GM23248 (cell line): ENCODE measurements at regions not wholly inside any gene's neighbourhood (a gene's known extent, or its start where the extent isn't known, plus 50 kb on each side); places are given as distances from the start of the nearest gene placed in this dataset.

Experiments
- EZH2 ChIP-seq: fragments of 200-600 bp; sonication (generic); IDR thresholded peaks from 2 replicates; pipeline ENCODE4 v1.6.1; 2018; ENCODE audit warnings: antibody characterized with exemption, mild to moderate bottlenecking; ENCODE audit not compliant: insufficient read depth, poor library complexity, severe bottlenecking
- EZH2phosphoT487 ChIP-seq: fragments of 200-600 bp; sonication (generic); IDR thresholded peaks from 2 replicates; pipeline ENCODE4 v1.6.1; 2018; ENCODE audit warnings: antibody characterized with exemption, moderate library complexity, mild to moderate bottlenecking, low read depth; ENCODE audit not compliant: insufficient read depth

DNA sequence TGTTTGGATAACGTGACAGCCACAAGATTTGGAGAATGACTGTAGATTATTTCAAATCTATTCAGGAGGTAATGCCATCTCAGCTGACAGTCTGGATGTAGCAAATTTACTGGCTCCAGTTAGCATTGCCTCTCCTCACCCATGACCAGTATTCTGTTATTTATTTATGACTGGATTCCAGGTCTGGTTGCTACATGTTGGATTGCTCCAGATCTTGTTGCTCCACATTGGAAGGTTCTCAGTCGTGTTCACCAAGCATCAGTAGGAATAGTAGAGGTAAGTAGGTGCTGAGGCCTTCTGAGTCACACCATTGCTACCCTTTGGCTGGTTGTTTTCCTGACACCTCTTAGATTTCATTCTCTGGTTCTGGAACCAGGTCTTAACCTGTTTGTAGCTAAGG lies 69.5 kb upstream of the ELOVL5 start:
- TF ChIP-seq EZH2 (no peak), EZH2phosphoT487 (no peak)
